ENCODE measurements at regions not wholly inside any gene's neighbourhood (a gene's known extent, or its start where the extent isn't known, plus 50 kb on each side); places are given as distances from the start of the nearest gene placed in this dataset.

DNA sequence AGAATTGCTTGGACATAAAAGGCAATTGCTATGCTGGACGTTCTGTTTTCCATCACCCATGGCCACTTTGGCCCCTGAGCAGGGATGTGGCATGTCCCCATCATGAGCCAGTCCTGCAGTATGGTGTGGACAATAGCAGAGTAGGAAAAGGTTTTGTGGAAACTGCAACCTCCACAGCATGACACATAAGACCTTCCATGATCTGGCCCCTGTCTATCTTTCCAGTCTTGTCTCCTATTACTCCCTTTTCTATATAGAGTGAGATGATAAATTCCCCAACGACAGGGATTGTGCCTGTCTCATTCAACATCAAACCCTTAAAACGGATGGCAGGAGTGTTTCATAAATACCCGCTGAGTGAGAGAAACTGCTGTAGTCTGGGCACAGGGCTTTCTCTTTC, 174.7 kb upstream of the PTCH1 start:
- BruUV-seq (replicated peaks): no TSS peak
- WGBS, 2 experiments (ENCODE audit: extremely low coverage in 2 of 2, insufficient read length in 1 of 2): no CpG with 5 or more reads among the region's 4 CpGs
- ATAC-seq (ENCODE audit: low read depth) (no peak), DNase-seq (no peak)
- H4K91ac ChIP-seq (ENCODE audit: insufficient read depth, low read depth, low read length): no peak overlapping the region
- in situ Hi-C loops (cut with MboI; ENCODE audit: low sequenced_read_pairs): no loop called here
- no peak overlapping the region for H2AK9ac ChIP-seq (replicated peaks; ENCODE audit: low read depth, low read length, poor library complexity)
- no peak overlapping the region for H2AK5ac ChIP-seq (ENCODE audit: low read depth, low read length)
- no peak overlapping the region for H3K4me2 ChIP-seq (ENCODE audit: low read depth, low read length)
- no peaks in the 10 kb centered on the region for H3K79me1 ChIP-seq (ENCODE audit: low read depth in 1 of 2, low read length in 2 of 2)
- no peak overlapping the region for H2BK20ac ChIP-seq (ENCODE audit: low read depth, low read length)
- H3K23ac ChIP-seq (ENCODE audit: low read depth, low read length): no peak overlapping the region
- no peak overlapping the region for H2BK120ac ChIP-seq (ENCODE audit: low read depth, low read length)
- H3K14ac ChIP-seq (replicated peaks; ENCODE audit: low read depth, low read length): no peak overlapping the region
- no peak overlapping the region for H4K8ac ChIP-seq (ENCODE audit: low read depth in 2 of 2, low read length in 2 of 2)
- H3K9ac ChIP-seq (ENCODE audit: low read depth, low read length): no peak overlapping the region
- POLR2A ChIA-PET (ENCODE audit: unreplicated experiment): no interaction called here
- H3K4me3 ChIP-seq (ENCODE audit: insufficient read depth, low read depth, low read length): no peak overlapping the region
- H3K4ac ChIP-seq (ENCODE audit: low read depth, low read length): no peak overlapping the region
- no peak overlapping the region for H2BK15ac ChIP-seq (ENCODE audit: low read depth, low read length)
- no peak overlapping the region for H3K56ac ChIP-seq (ENCODE audit: extremely low read depth, insufficient read depth, low read length)
- peaks cover 13% of the 10 kb centered on the region; the same call in 1 of the 2 replicates for H3K27me3 ChIP-seq (ENCODE audit: control insufficient read depth, insufficient read depth, low read length)
- TF ChIP-seq SMC3 (IDR thresholded peaks at IDR 0.05; ENCODE audit: low read depth, low read length) (no peak), NFE2L2 (IDR thresholded peaks at IDR 0.05; ENCODE audit: low read depth, low read length) (no peak), RAD21 (IDR thresholded peaks at IDR 0.05; ENCODE audit: low read length) (no peak), CHD1 (IDR thresholded peaks at IDR 0.05; ENCODE audit: low read depth, low read length) (no peak), BHLHE40 (IDR thresholded peaks at IDR 0.05; ENCODE audit: low read depth, low read length) (no peak), CEBPB (IDR thresholded peaks at IDR 0.05; ENCODE audit: low read depth, low read length) (no peak), POLR2A (IDR thresholded peaks at IDR 0.05; ENCODE audit: low read depth, low read length) (no peak), RFX5 (IDR thresholded peaks at IDR 0.05; ENCODE audit: low read depth, low read length) (no peak), RCOR1 (IDR thresholded peaks at IDR 0.05; ENCODE audit: insufficient replicate concordance, low read length) (no peak), MAZ (IDR thresholded peaks at IDR 0.05; ENCODE audit: borderline replicate concordance, low read depth, low read length) (no peak), FOS (IDR thresholded peaks at IDR 0.05; ENCODE audit: low read depth, low read length) (no peak), MAFK (IDR thresholded peaks at IDR 0.05; ENCODE audit: low read depth, low read length) (no peak)
- TF ChIP-seq, protein P1, sequence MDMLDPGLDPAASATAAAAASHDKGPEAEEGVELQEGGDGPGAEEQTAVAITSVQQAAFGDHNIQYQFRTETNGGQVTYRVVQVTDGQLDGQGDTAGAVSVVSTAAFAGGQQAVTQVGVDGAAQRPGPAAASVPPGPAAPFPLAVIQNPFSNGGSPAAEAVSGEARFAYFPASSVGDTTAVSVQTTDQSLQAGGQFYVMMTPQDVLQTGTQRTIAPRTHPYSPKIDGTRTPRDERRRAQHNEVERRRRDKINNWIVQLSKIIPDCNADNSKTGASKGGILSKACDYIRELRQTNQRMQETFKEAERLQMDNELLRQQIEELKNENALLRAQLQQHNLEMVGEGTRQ (IDR thresholded peaks at IDR 0.05; ENCODE audit: low read depth, low read length): no peak
- TF ChIP-seq, protein P2, sequence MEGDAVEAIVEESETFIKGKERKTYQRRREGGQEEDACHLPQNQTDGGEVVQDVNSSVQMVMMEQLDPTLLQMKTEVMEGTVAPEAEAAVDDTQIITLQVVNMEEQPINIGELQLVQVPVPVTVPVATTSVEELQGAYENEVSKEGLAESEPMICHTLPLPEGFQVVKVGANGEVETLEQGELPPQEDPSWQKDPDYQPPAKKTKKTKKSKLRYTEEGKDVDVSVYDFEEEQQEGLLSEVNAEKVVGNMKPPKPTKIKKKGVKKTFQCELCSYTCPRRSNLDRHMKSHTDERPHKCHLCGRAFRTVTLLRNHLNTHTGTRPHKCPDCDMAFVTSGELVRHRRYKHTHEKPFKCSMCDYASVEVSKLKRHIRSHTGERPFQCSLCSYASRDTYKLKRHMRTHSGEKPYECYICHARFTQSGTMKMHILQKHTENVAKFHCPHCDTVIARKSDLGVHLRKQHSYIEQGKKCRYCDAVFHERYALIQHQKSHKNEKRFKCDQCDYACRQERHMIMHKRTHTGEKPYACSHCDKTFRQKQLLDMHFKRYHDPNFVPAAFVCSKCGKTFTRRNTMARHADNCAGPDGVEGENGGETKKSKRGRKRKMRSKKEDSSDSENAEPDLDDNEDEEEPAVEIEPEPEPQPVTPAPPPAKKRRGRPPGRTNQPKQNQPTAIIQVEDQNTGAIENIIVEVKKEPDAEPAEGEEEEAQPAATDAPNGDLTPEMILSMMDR (conservative IDR thresholded peaks at IDR 0.05; ENCODE audit: low read depth, low read length): no peak
- TF ChIP-seq, protein P3, sequence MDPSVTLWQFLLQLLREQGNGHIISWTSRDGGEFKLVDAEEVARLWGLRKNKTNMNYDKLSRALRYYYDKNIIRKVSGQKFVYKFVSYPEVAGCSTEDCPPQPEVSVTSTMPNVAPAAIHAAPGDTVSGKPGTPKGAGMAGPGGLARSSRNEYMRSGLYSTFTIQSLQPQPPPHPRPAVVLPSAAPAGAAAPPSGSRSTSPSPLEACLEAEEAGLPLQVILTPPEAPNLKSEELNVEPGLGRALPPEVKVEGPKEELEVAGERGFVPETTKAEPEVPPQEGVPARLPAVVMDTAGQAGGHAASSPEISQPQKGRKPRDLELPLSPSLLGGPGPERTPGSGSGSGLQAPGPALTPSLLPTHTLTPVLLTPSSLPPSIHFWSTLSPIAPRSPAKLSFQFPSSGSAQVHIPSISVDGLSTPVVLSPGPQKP (IDR thresholded peaks at IDR 0.05; ENCODE audit: borderline replicate concordance, low read depth, low read length): no peak
- H2AFZ ChIP-seq (replicated peaks; ENCODE audit: low read length, poor library complexity): no peak overlapping the region
- H3K36me3 ChIP-seq (ENCODE audit: control insufficient read depth, insufficient read depth, low read length): no peaks in the 10 kb centered on the region
- dilution Hi-C loops (cut with HindIII; ENCODE audit: low sequenced_read_pairs, unreplicated experiment): no loop called here
- no peaks in the 10 kb centered on the region for H3K4me1 ChIP-seq (ENCODE audit: control insufficient read depth, insufficient read depth, low read length)
- H4K20me1 ChIP-seq (ENCODE audit: insufficient read depth, low read length): no peaks in the 10 kb centered on the region
- CTCF ChIA-PET: no interaction called here
- intact Hi-C loops (cut with micrococcal nuclease): no loop called here
- no peak overlapping the region for H3K18ac ChIP-seq (ENCODE audit: low read depth, low read length)
- H4K5ac ChIP-seq (ENCODE audit: low read depth, low read length): no peak overlapping the region
- no peaks in the 10 kb centered on the region for H3K9me1 ChIP-seq (ENCODE audit: insufficient read depth, low read length)
- H3K9me3 ChIP-seq (ENCODE audit: control insufficient read depth, insufficient read depth, low read length): no peaks in the 10 kb centered on the region
- no peak overlapping the region for H3K27ac ChIP-seq (ENCODE audit: insufficient read depth, low read length)
- no peak overlapping the region for H2BK5ac ChIP-seq (ENCODE audit: low read depth, low read length, poor library complexity, severe bottlenecking)
